Heart left ventricle (tissue), 13 donors: ENCODE measurements at regions not wholly inside any gene's neighbourhood (a gene's known extent, or its start where the extent isn't known, plus 50 kb on each side); places are given as distances from the start of the nearest gene placed in this dataset.

Experiments used
- POLR2A ChIP-seq, 2 donors: fragments of 450-650 bp; IDR thresholded peaks; one replicate each; pipeline ENCODE4 v1.6.1; 2017; ENCODE audit warnings: antibody characterized with exemption in 2 of 2, mild to moderate bottlenecking in 2 of 2, moderate library complexity in 2 of 2
- TF ChIP-seq, protein P1 (sequence below), 12 donors: fragments of 200-600 bp; sonication (generic) in 4 of 12; IDR thresholded peaks; one replicate each; pipeline versions ENCODE4 v1.5.0 to v1.8.0; 2018 to 2022; ENCODE audit warnings: antibody characterized with exemption in 12 of 12, mild to moderate bottlenecking in 5 of 12
- donor health status: ischemic (EF 13 %, LVEDD 7.1; RV severe dilation, severe dysfunction).
- donor health status: DM: no; HTN: yes; CAD: no.
- donor health status: DM: no; HTN: no; CAD: no.
- donor health status: ischemic (EF 25% LVEDD 6.9; RV normal size, moderate dysfunction).
- donor health status: ischemic (EF 25% LVEDD 5.7; RV mildly dilated, moderate dysfunction).
- donor health status: ischemic (EF 35%, LVEDD 5.7; RV mildly dilated, moderate dysfunction).
- donor health status: nonischemic (EF 11% LVEDD 7.7; RV severe dilation, severe dysfunction).
- donor health status: DM: yes; HTN: yes; CAD: no.
- donor health status: PGD.
- donor health status: ischemic (EF 29% LVEDD 5.4; RV normal size, mild dysfunction).
- donor health status: nonischemic (EF 23%, LVEDD 6.1; RV moderate dilation, normal function).

DNA sequence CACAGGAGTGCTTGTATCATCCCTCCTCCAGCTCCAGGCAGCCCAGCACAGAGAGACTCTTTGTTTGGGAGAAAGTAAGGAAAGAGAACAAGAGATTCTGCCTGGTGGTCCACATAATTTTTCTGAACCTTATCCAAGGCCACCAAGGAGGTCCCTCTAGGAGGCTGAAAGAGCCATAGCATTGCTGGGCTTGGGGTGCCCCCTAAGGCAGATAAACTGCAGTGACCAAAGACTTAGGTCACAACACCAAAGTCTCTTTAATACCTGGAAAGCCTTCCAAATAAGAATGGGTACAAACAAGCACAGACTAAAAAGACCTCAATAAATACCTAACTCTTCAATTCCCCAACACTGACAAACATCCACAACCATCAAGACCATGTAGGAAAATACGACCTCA lies 310.2 kb upstream of the PPP2R3A start:
- TF ChIP-seq, protein P1, sequence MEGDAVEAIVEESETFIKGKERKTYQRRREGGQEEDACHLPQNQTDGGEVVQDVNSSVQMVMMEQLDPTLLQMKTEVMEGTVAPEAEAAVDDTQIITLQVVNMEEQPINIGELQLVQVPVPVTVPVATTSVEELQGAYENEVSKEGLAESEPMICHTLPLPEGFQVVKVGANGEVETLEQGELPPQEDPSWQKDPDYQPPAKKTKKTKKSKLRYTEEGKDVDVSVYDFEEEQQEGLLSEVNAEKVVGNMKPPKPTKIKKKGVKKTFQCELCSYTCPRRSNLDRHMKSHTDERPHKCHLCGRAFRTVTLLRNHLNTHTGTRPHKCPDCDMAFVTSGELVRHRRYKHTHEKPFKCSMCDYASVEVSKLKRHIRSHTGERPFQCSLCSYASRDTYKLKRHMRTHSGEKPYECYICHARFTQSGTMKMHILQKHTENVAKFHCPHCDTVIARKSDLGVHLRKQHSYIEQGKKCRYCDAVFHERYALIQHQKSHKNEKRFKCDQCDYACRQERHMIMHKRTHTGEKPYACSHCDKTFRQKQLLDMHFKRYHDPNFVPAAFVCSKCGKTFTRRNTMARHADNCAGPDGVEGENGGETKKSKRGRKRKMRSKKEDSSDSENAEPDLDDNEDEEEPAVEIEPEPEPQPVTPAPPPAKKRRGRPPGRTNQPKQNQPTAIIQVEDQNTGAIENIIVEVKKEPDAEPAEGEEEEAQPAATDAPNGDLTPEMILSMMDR (IDR thresholded peaks at IDR 0.05), result no peak
- no peak for TF ChIP-seq POLR2A (IDR thresholded peaks at IDR 0.05)
